ENCODE measurements at regions not wholly inside any gene's neighbourhood (a gene's known extent, or its start where the extent isn't known, plus 50 kb on each side); places are given as distances from the start of the nearest gene placed in this dataset.

- POLR2A ChIA-PET, result no interaction called here
- WGBS (ENCODE audit: insufficient coverage), result 100% methylated on average over 3 of the region's 5 CpGs
Observed at GRCh38 chr3:7793786-7794185, 707.8 kb upstream of the LMCD1 start.

GRCh38 chr3:7798276-7798675 is 703.3 kb upstream of the LMCD1 start:
- Histone ChIP-seq H3K4me1 (ENCODE audit: control extremely low read depth in 1 of 4, control insufficient read depth in 4 of 4, insufficient read depth in 4 of 4, low read length in 3 of 4) (no peaks in the 10 kb centered on the region), H3K4me3 (ENCODE audit: control insufficient read depth in 1 of 7, extremely low read depth in 1 of 7, insufficient read depth in 4 of 7, low read depth in 2 of 7, low read length in 6 of 7) (no peak overlapping the region), H3K27me3 (replicated peaks in 2 of 5; ENCODE audit: control insufficient read depth in 4 of 5, insufficient read depth in 5 of 5, low read length in 4 of 5) (no peaks in the 10 kb centered on the region), H3K9me3 (ENCODE audit: control extremely low read depth in 1 of 5, control insufficient read depth in 4 of 5, insufficient read depth in 2 of 5, low read depth in 1 of 5, low read length in 4 of 5) (peaks cover 0 to 1% (median 0%) of the 10 kb centered on the region in 5 experiments), H3K27ac (ENCODE audit: insufficient read depth in 1 of 2, low read depth in 1 of 2, low read length in 2 of 2, poor library complexity in 1 of 2, severe bottlenecking in 2 of 2) (no peak overlapping the region), H3K36me3 (ENCODE audit: control insufficient read depth in 4 of 4, insufficient read depth in 4 of 4, low read length in 3 of 4) (no peaks in the 10 kb centered on the region)
- ChIA-PET POLR2A (no interaction called here), CTCF (no interaction called here)
- 90% methylated on average over 2 of the region's 4 CpGs for WGBS (ENCODE audit: insufficient coverage)
- DNase-seq, result no peak

More at GRCh38 chr3:7793786-7794185, 707.8 kb upstream of the LMCD1 start:
- Histone ChIP-seq H3K4me3 (ENCODE audit: control insufficient read depth in 1 of 7, extremely low read depth in 1 of 7, insufficient read depth in 4 of 7, low read depth in 2 of 7, low read length in 6 of 7) (no peak overlapping the region), H3K9me3 (ENCODE audit: control extremely low read depth in 1 of 5, control insufficient read depth in 4 of 5, insufficient read depth in 2 of 5, low read depth in 1 of 5, low read length in 4 of 5) (peaks cover 0 to 2% (median 1%) of the 10 kb centered on the region in 5 experiments), H3K4me1 (ENCODE audit: control extremely low read depth in 1 of 4, control insufficient read depth in 4 of 4, insufficient read depth in 4 of 4, low read length in 3 of 4) (peaks cover 0 to 3% (median 0%) of the 10 kb centered on the region in 4 experiments), H3K27ac (ENCODE audit: insufficient read depth in 1 of 2, low read depth in 1 of 2, low read length in 2 of 2, poor library complexity in 1 of 2, severe bottlenecking in 2 of 2) (no peak overlapping the region), H3K27me3 (replicated peaks in 2 of 5; ENCODE audit: control insufficient read depth in 4 of 5, insufficient read depth in 5 of 5, low read length in 4 of 5) (no peaks in the 10 kb centered on the region), H3K36me3 (ENCODE audit: control insufficient read depth in 4 of 4, insufficient read depth in 4 of 4, low read length in 3 of 4) (no peaks in the 10 kb centered on the region)
- CTCF ChIA-PET, result no interaction called here
- no peak for DNase-seq

GRCh38 chr3:7800006-7800780 is 701.4 kb upstream of the LMCD1 start:
- ChIA-PET POLR2A (no interaction called here), CTCF (interaction anchor here (1.0 to 2.0 kb wide), 2 partner anchors 10 to 16 kb away, joined by 4 to 5 read pairs; no protein-coding TSS in a partner anchor)

GRCh38 chr3:7812490-7812889 is 689.1 kb upstream of the LMCD1 start:
- Histone ChIP-seq H3K27me3 (replicated peaks in 2 of 5; ENCODE audit: control insufficient read depth in 4 of 5, insufficient read depth in 5 of 5, low read length in 4 of 5) (no peaks in the 10 kb centered on the region), H3K36me3 (ENCODE audit: control insufficient read depth in 4 of 4, insufficient read depth in 4 of 4, low read length in 3 of 4) (no peaks in the 10 kb centered on the region), H3K4me3 (ENCODE audit: control insufficient read depth in 1 of 7, extremely low read depth in 1 of 7, insufficient read depth in 4 of 7, low read depth in 2 of 7, low read length in 6 of 7) (no peak overlapping the region), H3K27ac (ENCODE audit: insufficient read depth in 1 of 2, low read depth in 1 of 2, low read length in 2 of 2, poor library complexity in 1 of 2, severe bottlenecking in 2 of 2) (no peak overlapping the region), H3K4me1 (ENCODE audit: control extremely low read depth in 1 of 4, control insufficient read depth in 4 of 4, insufficient read depth in 4 of 4, low read length in 3 of 4) (no peaks in the 10 kb centered on the region), H3K9me3 (ENCODE audit: control extremely low read depth in 1 of 5, control insufficient read depth in 4 of 5, insufficient read depth in 2 of 5, low read depth in 1 of 5, low read length in 4 of 5) (peaks cover 0 to 6% (median 1%) of the 10 kb centered on the region in 5 experiments)
- 100% methylated on average over 2 of the region's 3 CpGs for WGBS (ENCODE audit: insufficient coverage)
- no peak for DNase-seq
- ChIA-PET CTCF (no interaction called here), POLR2A (no interaction called here)

More at GRCh38 chr3:7800006-7800780, 701.4 kb upstream of the LMCD1 start:
- no peaks in the 10 kb centered on the region for H3K4me1 ChIP-seq (ENCODE audit: control extremely low read depth in 1 of 4, control insufficient read depth in 4 of 4, insufficient read depth in 4 of 4, low read length in 3 of 4)
- WGBS (ENCODE audit: insufficient coverage), result 67% methylated on average over 3 of the region's 4 CpGs
- H3K27ac ChIP-seq (ENCODE audit: insufficient read depth in 1 of 2, low read depth in 1 of 2, low read length in 2 of 2, poor library complexity in 1 of 2, severe bottlenecking in 2 of 2), result no peak overlapping the region
- DNase-seq, result peak; percentile 7 to 33 (median 30)
- H3K9me3 ChIP-seq (ENCODE audit: control extremely low read depth in 1 of 5, control insufficient read depth in 4 of 5, insufficient read depth in 2 of 5, low read depth in 1 of 5, low read length in 4 of 5), result peaks cover 0 to 1% (median 0%) of the 10 kb centered on the region in 5 experiments
- H3K27me3 ChIP-seq (replicated peaks in 2 of 5; ENCODE audit: control insufficient read depth in 4 of 5, insufficient read depth in 5 of 5, low read length in 4 of 5), result no peaks in the 10 kb centered on the region
- no peaks in the 10 kb centered on the region for H3K36me3 ChIP-seq (ENCODE audit: control insufficient read depth in 4 of 4, insufficient read depth in 4 of 4, low read length in 3 of 4)
- H3K4me3 ChIP-seq (ENCODE audit: control insufficient read depth in 1 of 7, extremely low read depth in 1 of 7, insufficient read depth in 4 of 7, low read depth in 2 of 7, low read length in 6 of 7), result no peak overlapping the region

GRCh38 chr3:7813365-7813764 is 688.3 kb upstream of the LMCD1 start:
- Histone ChIP-seq H3K27ac (ENCODE audit: insufficient read depth in 1 of 2, low read depth in 1 of 2, low read length in 2 of 2, poor library complexity in 1 of 2, severe bottlenecking in 2 of 2) (no peak overlapping the region), H3K4me1 (ENCODE audit: control extremely low read depth in 1 of 4, control insufficient read depth in 4 of 4, insufficient read depth in 4 of 4, low read length in 3 of 4) (no peaks in the 10 kb centered on the region), H3K27me3 (replicated peaks in 2 of 5; ENCODE audit: control insufficient read depth in 4 of 5, insufficient read depth in 5 of 5, low read length in 4 of 5) (no peaks in the 10 kb centered on the region), H3K9me3 (ENCODE audit: control extremely low read depth in 1 of 5, control insufficient read depth in 4 of 5, insufficient read depth in 2 of 5, low read depth in 1 of 5, low read length in 4 of 5) (peaks cover 0 to 6% (median 1%) of the 10 kb centered on the region in 5 experiments), H3K36me3 (ENCODE audit: control insufficient read depth in 4 of 4, insufficient read depth in 4 of 4, low read length in 3 of 4) (no peaks in the 10 kb centered on the region), H3K4me3 (ENCODE audit: control insufficient read depth in 1 of 7, extremely low read depth in 1 of 7, insufficient read depth in 4 of 7, low read depth in 2 of 7, low read length in 6 of 7) (no peak overlapping the region)
- WGBS (ENCODE audit: insufficient coverage), result no CpG with 5 or more reads among the region's 1 CpG
- DNase-seq, result no peak
- POLR2A ChIA-PET, result no interaction called here
- CTCF ChIA-PET, result no interaction called here

- no peaks in the 10 kb centered on the region for H3K27me3 ChIP-seq (replicated peaks in 2 of 5; ENCODE audit: control insufficient read depth in 4 of 5, insufficient read depth in 5 of 5, low read length in 4 of 5)
- CTCF ChIA-PET, result no interaction called here
- POLR2A ChIA-PET, result no interaction called here
- peaks cover 0 to 3% (median 0%) of the 10 kb centered on the region in 5 experiments for H3K9me3 ChIP-seq (ENCODE audit: control extremely low read depth in 1 of 5, control insufficient read depth in 4 of 5, insufficient read depth in 2 of 5, low read depth in 1 of 5, low read length in 4 of 5)
- no peak for DNase-seq
- H3K4me1 ChIP-seq (ENCODE audit: control extremely low read depth in 1 of 4, control insufficient read depth in 4 of 4, insufficient read depth in 4 of 4, low read length in 3 of 4), result no peaks in the 10 kb centered on the region
- whole genome bisulfite sequencing (ENCODE audit: insufficient coverage), result 100% methylated on average over 3 of the region's 3 CpGs
- H3K27ac ChIP-seq (ENCODE audit: insufficient read depth in 1 of 2, low read depth in 1 of 2, low read length in 2 of 2, poor library complexity in 1 of 2, severe bottlenecking in 2 of 2), result no peak overlapping the region
- H3K4me3 ChIP-seq (ENCODE audit: control insufficient read depth in 1 of 7, extremely low read depth in 1 of 7, insufficient read depth in 4 of 7, low read depth in 2 of 7, low read length in 6 of 7), result no peak overlapping the region
- no peaks in the 10 kb centered on the region for H3K36me3 ChIP-seq (ENCODE audit: control insufficient read depth in 4 of 4, insufficient read depth in 4 of 4, low read length in 3 of 4)
Observed at GRCh38 chr3:7817239-7817638, 684.4 kb upstream of the LMCD1 start.

GRCh38 chr3:7820969-7821368 is 680.7 kb upstream of the LMCD1 start:
- Histone ChIP-seq H3K9me3 (ENCODE audit: control extremely low read depth in 1 of 5, control insufficient read depth in 4 of 5, insufficient read depth in 2 of 5, low read depth in 1 of 5, low read length in 4 of 5) (peaks cover 5 to 30% (median 11%) of the 10 kb centered on the region in 5 experiments), H3K4me3 (ENCODE audit: control insufficient read depth in 1 of 7, extremely low read depth in 1 of 7, insufficient read depth in 4 of 7, low read depth in 2 of 7, low read length in 6 of 7) (no peak overlapping the region), H3K36me3 (ENCODE audit: control insufficient read depth in 4 of 4, insufficient read depth in 4 of 4, low read length in 3 of 4) (no peaks in the 10 kb centered on the region), H3K4me1 (ENCODE audit: control extremely low read depth in 1 of 4, control insufficient read depth in 4 of 4, insufficient read depth in 4 of 4, low read length in 3 of 4) (no peaks in the 10 kb centered on the region), H3K27ac (ENCODE audit: insufficient read depth in 1 of 2, low read depth in 1 of 2, low read length in 2 of 2, poor library complexity in 1 of 2, severe bottlenecking in 2 of 2) (no peak overlapping the region), H3K27me3 (replicated peaks in 2 of 5; ENCODE audit: control insufficient read depth in 4 of 5, insufficient read depth in 5 of 5, low read length in 4 of 5) (no peaks in the 10 kb centered on the region)
- CTCF ChIA-PET, result no interaction called here
- POLR2A ChIA-PET, result no interaction called here
- no peak for DNase-seq
- 100% methylated on average over 2 of the region's 2 CpGs for WGBS (ENCODE audit: insufficient coverage)
